ENCODE measurements at regions not wholly inside any gene's neighbourhood (a gene's known extent, or its start where the extent isn't known, plus 50 kb on each side); places are given as distances from the start of the nearest gene placed in this dataset.

GRCh38 chr3:17983106-17983505 lies 240.7 kb upstream of the TBC1D5 start:
- TF ChIP-seq POLR2A (IDR thresholded peaks at IDR 0.05) = no peak
- TF ChIP-seq, protein P1, sequence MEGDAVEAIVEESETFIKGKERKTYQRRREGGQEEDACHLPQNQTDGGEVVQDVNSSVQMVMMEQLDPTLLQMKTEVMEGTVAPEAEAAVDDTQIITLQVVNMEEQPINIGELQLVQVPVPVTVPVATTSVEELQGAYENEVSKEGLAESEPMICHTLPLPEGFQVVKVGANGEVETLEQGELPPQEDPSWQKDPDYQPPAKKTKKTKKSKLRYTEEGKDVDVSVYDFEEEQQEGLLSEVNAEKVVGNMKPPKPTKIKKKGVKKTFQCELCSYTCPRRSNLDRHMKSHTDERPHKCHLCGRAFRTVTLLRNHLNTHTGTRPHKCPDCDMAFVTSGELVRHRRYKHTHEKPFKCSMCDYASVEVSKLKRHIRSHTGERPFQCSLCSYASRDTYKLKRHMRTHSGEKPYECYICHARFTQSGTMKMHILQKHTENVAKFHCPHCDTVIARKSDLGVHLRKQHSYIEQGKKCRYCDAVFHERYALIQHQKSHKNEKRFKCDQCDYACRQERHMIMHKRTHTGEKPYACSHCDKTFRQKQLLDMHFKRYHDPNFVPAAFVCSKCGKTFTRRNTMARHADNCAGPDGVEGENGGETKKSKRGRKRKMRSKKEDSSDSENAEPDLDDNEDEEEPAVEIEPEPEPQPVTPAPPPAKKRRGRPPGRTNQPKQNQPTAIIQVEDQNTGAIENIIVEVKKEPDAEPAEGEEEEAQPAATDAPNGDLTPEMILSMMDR (IDR thresholded peaks at IDR 0.05) = no peak
